Thyroid gland (tissue), 4 donors: ENCODE measurements at regions not wholly inside any gene's neighbourhood (a gene's known extent, or its start where the extent isn't known, plus 50 kb on each side); places are given as distances from the start of the nearest gene placed in this dataset.
"Not testable (repeated sequence)": the region's sequence is repeated elsewhere in the genome, so short reads cannot be mapped to it uniquely, and the experiment has no call there.

Experiments used
- DNase-seq, 2 donors: peaks; one replicate each; pipeline ENCODE4 v3.0.0-alpha.2; 2019
- H3K27ac ChIP-seq, 3 donors: fragments of 200-600 bp; sonication (generic); 1 replicate in 2 of 3; 2 replicates in 1 of 3; pipeline ENCODE4 v1.5.1; 2016 to 2019; ENCODE audit warnings: mild to moderate bottlenecking in 1 of 3, moderate library complexity in 1 of 3
- H3K27me3 ChIP-seq: fragments of 200-600 bp; sonication (generic); one replicate; pipeline ENCODE4 v1.5.1; 2019
- H3K36me3 ChIP-seq, 2 donors: fragments of 200-600 bp; sonication (generic); one replicate each; pipeline ENCODE4 v1.5.1; 2016 to 2019
- H3K4me1 ChIP-seq, 2 donors: fragments of 200-600 bp; sonication (generic); one replicate each; pipeline ENCODE4 v1.5.1; 2017 to 2019
- H3K4me3 ChIP-seq, 3 donors: fragments of 200-600 bp; sonication (generic); replicated peaks in 1 of 3; 1 replicate in 2 of 3; 2 replicates in 1 of 3; pipeline ENCODE4 v1.5.1; 2016; ENCODE audit warnings: mild to moderate bottlenecking in 1 of 3
- H3K9me3 ChIP-seq: fragments of 200-600 bp; sonication (generic); one replicate; pipeline ENCODE4 v1.5.1; 2017
- POLR2A ChIP-seq, 2 donors: fragments of 450-650 bp; IDR thresholded peaks; one replicate each; pipeline ENCODE4 v1.6.1; 2017; ENCODE audit warnings: antibody characterized with exemption in 2 of 2, mild to moderate bottlenecking in 2 of 2, moderate library complexity in 1 of 2
- WGBS, 2 donors: methylation state at CpG; one replicate each; pipeline ENCODE4 v1.1.5; 2017; 5-methylcytosine and 5-hydroxymethylcytosine counted together
- intact Hi-C: fragments of 100-400 bp; cut with DNase I; formaldehyde crosslinking; loops from one replicate; pipeline ENCODE4 v1.15.1; 2023
- TF ChIP-seq, protein P1 (sequence below), 6 experiments: fragments of 200-600 bp in 3 of 6; fragments of 450-650 bp in 3 of 6; sonication (generic) in 3 of 6; IDR thresholded peaks; one replicate each; pipeline ENCODE4 v1.5.1; 2016 to 2019; ENCODE audit warnings: antibody characterized with exemption in 6 of 6, mild to moderate bottlenecking in 2 of 6, inconsistent platforms in 1 of 6, moderate library complexity in 1 of 6

GRCh38 chr10:33022090-33022489 is 64.1 kb upstream of the ITGB1 start:
- intact Hi-C loops: no loop called here

DNA sequence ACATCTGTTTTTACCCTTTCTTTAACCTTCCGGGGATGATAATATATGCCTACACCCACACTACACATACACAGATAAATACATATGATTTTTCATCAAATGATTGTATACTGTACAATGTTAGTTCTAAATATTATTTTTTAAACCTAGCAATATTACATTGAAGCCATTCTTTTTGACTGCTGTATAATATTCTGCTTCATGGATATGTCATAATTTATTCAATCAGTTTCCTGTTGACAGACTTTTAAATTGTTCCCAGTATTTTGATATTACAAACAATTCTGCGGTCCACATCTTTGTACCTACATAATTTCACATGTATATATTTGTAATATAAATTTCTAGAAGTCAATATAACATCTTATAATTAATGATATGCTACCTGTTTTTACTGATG is 59.0 kb upstream of the ITGB1 start:
- Histone ChIP-seq H3K27ac (no peak overlapping the region), H3K36me3 (no peaks in the 10 kb centered on the region), H3K4me1 (peaks cover 0 to 13% of the 10 kb centered on the region in 2 donors), H3K4me3 (no peak overlapping the region), H3K27me3 (no peaks in the 10 kb centered on the region), H3K9me3 (no peaks in the 10 kb centered on the region)
- 97% methylated on average over 2 of the region's 2 CpGs for WGBS, 2 donors
- no peak for DNase-seq
- intact Hi-C loops: no loop called here
- TF ChIP-seq, protein P1, sequence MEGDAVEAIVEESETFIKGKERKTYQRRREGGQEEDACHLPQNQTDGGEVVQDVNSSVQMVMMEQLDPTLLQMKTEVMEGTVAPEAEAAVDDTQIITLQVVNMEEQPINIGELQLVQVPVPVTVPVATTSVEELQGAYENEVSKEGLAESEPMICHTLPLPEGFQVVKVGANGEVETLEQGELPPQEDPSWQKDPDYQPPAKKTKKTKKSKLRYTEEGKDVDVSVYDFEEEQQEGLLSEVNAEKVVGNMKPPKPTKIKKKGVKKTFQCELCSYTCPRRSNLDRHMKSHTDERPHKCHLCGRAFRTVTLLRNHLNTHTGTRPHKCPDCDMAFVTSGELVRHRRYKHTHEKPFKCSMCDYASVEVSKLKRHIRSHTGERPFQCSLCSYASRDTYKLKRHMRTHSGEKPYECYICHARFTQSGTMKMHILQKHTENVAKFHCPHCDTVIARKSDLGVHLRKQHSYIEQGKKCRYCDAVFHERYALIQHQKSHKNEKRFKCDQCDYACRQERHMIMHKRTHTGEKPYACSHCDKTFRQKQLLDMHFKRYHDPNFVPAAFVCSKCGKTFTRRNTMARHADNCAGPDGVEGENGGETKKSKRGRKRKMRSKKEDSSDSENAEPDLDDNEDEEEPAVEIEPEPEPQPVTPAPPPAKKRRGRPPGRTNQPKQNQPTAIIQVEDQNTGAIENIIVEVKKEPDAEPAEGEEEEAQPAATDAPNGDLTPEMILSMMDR (IDR thresholded peaks at IDR 0.05): no peak
- TF ChIP-seq POLR2A (IDR thresholded peaks at IDR 0.05): no peak

More at GRCh38 chr10:33022090-33022489, 64.1 kb upstream of the ITGB1 start:
- Histone ChIP-seq H3K27me3 (no peaks in the 10 kb centered on the region), H3K4me1 (no peaks in the 10 kb centered on the region), H3K4me3 (no peak overlapping the region), H3K36me3 (no peaks in the 10 kb centered on the region), H3K27ac (no peak overlapping the region), H3K9me3 (no peaks in the 10 kb centered on the region)
- TF ChIP-seq, protein P1 (IDR thresholded peaks at IDR 0.05): no peak
- no peak for TF ChIP-seq POLR2A (IDR thresholded peaks at IDR 0.05)
- 90 to 93% methylated on average over 4 of the region's 4 CpGs for WGBS, 2 donors
- DNase-seq: no peak

- WGBS, 2 donors: 67 to 82% methylated on average over 3 of the region's 3 CpGs
- Histone ChIP-seq H3K4me1 (peaks cover 0 to 13% of the 10 kb centered on the region in 2 donors), H3K27me3 (no peaks in the 10 kb centered on the region), H3K36me3 (no peaks in the 10 kb centered on the region), H3K27ac (no peak overlapping the region), H3K4me3 (no peak overlapping the region), H3K9me3 (no peaks in the 10 kb centered on the region)
- intact Hi-C loops: no loop called here
- no peak for TF ChIP-seq POLR2A (IDR thresholded peaks at IDR 0.05)
- TF ChIP-seq, protein P1 (IDR thresholded peaks at IDR 0.05): no peak
- DNase-seq: peak in 1 of 2 donors; percentile 13
Measured at GRCh38 chr10:33015761-33016547, 57.9 kb upstream of the ITGB1 start.

DNA sequence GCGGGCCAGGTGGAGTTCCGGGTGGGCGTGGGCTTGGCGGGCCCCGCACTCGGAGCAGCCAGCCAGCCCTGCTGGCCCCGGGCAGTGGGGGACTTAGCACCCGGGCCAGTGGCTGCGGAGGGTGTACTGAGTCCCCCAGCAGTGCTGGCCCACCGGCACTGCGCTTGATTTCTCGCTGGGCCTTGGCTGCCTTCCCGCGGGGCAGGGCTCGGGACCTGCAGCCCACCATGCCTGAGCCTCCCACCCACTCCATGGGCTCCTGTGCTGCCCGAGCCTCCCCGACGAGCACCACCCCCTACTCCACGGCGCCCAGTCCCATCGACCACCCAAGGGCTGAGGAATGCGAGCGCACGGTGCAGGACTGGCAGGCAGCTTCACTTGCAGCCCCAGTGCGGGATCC is 55.3 kb upstream of the ITGB1 start:
- H3K4me3 ChIP-seq, H3K9me3 ChIP-seq, intact Hi-C loops, H3K36me3 ChIP-seq, H3K27ac ChIP-seq, DNase-seq, H3K27me3 ChIP-seq: not testable (repeated sequence)
- WGBS, 2 donors: 94 to 97% methylated on average over 11 to 17 of the region's 25 CpGs
- H3K4me1 ChIP-seq: peaks cover 0 to 13% of the 10 kb centered on the region in 2 donors

DNA sequence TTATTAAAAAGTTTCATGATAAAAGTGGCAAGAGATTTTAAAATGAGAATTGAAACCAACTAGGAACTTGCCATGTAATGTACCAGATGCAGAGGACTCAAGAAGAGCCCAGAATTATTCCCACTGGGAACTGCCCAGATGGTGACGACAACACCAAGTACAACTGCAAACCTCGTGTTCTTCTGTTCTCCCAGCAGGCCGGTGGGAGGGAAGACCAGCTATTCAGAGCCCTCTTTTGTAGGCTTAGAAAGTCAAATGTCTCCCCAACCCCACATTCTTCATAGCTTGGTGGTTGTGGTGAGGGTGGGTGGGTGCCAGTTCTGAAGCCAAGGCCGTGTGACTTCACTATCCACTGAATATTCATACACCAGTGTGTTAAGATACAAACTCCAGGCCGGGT is 54.3 kb upstream of the ITGB1 start:
- H3K4me3 ChIP-seq: no peak overlapping the region
- no peaks in the 10 kb centered on the region for H3K36me3 ChIP-seq
- 89 to 91% methylated on average over 5 of the region's 5 CpGs for WGBS, 2 donors
- no peaks in the 10 kb centered on the region for H3K9me3 ChIP-seq
- peaks cover 0 to 13% of the 10 kb centered on the region in 2 donors for H3K4me1 ChIP-seq
- no peak for DNase-seq
- no peak for TF ChIP-seq POLR2A (IDR thresholded peaks at IDR 0.05)
- TF ChIP-seq, protein P1 (IDR thresholded peaks at IDR 0.05): no peak
- intact Hi-C loops: no loop called here
- H3K27me3 ChIP-seq: no peaks in the 10 kb centered on the region
- H3K27ac ChIP-seq: no peak overlapping the region
